Right lobe of liver (tissue), 4 donors: ENCODE measurements at regions not wholly inside any gene's neighbourhood (a gene's known extent, or its start where the extent isn't known, plus 50 kb on each side); places are given as distances from the start of the nearest gene placed in this dataset.

Source experiments
- CTCF ChIP-seq, 4 donors: fragments of 200-600 bp in 3 of 4; fragments of 450-650 bp in 1 of 4; IDR thresholded peaks; one replicate each; pipeline versions ENCODE4 v1.5.1 to v1.8.0; 2016 to 2022; ENCODE audit warnings: antibody characterized with exemption in 4 of 4, mild to moderate bottlenecking in 2 of 4
- POLR2A ChIP-seq: fragments of 450-650 bp; IDR thresholded peaks from one replicate; pipeline ENCODE4 v1.6.1; 2017; ENCODE audit warnings: antibody characterized with exemption, mild to moderate bottlenecking
- donor health status: DM: no; HTN: no; CAD: no.
- donor health status: DM: no; HTN: no; CAD: no.
- donor health status: DM: no; HTN: yes; CAD: no.

- no peak for TF ChIP-seq POLR2A
- TF ChIP-seq CTCF (IDR thresholded peaks at IDR 0.05), result no peak
These were observed 677.2 kb upstream of the INTU start for GRCh38 chr4:126955292-126956183.
